IPS-18c (cell line): ENCODE measurements at regions not wholly inside any gene's neighbourhood (a gene's known extent, or its start where the extent isn't known, plus 50 kb on each side); places are given as distances from the start of the nearest gene placed in this dataset.

Source experiments
- H3K4me3 ChIP-seq: 2 replicates; pipeline ENCODE4 v1.7.0; 2013; ENCODE audit warnings: low read depth, mild to moderate bottlenecking, low read length, moderate library complexity; ENCODE audit not compliant: insufficient read depth
- H3K9me3 ChIP-seq: one replicate; pipeline ENCODE4 v1.6.1; 2013; ENCODE audit warnings: mild to moderate bottlenecking, low read length, moderate library complexity; ENCODE audit not compliant: control insufficient read depth, insufficient read depth

DNA sequence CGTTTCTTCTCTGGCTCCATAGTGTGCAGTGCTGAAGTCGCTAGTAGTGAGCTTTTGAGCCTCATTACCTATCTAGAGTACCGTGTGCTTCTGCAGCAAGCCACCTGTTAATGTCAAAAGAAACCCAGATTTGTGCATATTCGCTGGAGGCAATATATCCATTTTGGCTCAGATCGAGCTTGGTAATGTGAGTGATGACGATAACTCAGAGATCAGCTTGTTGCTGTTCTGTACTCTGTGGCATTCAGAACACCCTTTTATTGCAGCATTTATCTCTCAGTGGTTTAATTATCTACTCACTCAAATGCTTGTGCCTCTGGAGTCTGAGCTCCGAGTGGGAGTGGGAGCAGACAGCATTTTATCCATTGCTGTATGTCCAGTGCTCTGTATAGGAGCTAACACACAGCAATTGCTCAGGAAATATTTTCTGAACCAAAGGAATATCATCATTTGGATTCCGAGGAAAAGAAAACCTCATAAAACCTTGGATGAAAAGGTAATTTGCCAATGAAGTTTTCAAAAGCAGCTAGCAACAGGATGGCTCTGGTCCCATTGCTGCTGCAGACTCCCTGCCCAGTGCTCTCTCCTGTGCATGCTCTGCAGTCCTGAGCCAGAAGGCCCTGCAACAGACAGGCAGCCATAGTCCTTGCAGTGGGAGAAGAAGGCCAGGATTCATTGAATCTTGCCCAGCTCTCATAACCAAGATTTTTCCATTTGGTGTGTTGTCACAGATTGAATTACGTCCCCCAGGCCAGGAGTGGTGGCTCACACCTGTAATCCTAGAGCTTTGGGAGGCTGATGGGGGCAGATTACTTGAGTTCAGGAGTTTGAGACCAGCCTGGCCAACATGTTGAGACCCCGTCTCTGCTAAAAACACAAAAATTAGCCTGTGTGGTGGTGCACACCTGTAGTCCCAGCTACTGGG is 183.8 kb downstream of the MYCN start:
- Histone ChIP-seq H3K9me3 (peaks cover 2% of the 10 kb centered on the region), H3K4me3 (no peak overlapping the region)

DNA sequence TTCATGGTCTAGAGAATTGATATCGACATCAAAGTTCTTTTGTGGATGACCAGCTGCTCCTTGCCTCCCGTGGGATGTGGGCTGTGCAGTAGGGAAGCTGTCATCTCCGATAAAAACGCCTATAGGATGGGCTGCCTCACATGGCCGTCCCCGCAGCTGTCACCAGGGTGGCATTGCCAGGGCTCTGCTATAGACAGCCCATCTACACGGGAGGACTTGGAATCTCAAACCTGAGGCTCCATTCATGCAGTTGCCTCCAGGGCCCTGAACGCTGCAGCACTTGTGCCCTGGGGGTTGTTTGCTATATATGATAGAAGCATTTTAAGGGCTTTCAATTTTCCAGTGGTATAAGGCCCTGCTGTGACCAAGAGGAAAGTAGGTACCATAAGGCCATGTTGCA is 183.1 kb downstream of the MYCN start:
- H3K9me3 ChIP-seq = peaks cover 2% of the 10 kb centered on the region
- no peak overlapping the region for H3K4me3 ChIP-seq

DNA sequence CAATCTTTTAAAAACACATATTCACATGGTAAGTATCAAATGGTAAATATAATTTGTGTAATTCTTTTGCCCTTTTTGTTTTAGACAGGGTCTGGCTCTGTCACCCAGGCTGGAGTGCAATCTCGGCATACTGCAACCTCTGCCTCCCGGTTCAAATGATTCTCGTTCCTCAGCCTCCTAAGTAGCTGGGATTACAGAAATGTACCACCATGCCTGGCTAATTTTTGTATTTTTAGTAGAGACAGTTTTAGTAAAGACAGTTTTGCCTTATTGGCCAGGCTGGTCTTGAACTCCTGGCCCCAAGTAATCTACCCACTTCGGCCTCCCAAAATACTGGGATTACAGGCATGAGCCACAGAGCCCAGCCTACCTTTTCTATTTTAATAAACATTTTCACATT is 182.2 kb downstream of the MYCN start:
- peaks cover 2% of the 10 kb centered on the region for H3K9me3 ChIP-seq
- H3K4me3 ChIP-seq = no peak overlapping the region

DNA sequence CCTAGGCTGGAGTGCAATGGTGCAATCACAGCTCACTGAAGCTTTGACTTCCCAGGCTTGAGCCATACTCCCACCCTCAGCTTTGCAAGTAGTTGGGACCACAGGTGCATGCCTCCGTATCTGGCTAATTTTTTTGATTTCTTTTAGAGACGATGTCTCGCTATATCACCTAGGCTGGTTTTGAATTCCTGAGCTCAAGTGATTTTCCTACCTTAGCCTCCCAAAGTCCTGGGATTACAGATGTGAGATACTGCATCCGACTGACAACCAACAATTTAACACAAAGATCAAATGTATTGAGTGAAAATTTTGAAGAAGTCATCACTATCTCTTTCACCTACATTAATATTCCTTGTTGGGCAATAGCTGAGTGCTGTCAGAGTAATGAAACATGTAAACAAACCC is 181.6 kb downstream of the MYCN start:
- no peak overlapping the region for H3K4me3 ChIP-seq
- peaks cover 2% of the 10 kb centered on the region for H3K9me3 ChIP-seq

DNA sequence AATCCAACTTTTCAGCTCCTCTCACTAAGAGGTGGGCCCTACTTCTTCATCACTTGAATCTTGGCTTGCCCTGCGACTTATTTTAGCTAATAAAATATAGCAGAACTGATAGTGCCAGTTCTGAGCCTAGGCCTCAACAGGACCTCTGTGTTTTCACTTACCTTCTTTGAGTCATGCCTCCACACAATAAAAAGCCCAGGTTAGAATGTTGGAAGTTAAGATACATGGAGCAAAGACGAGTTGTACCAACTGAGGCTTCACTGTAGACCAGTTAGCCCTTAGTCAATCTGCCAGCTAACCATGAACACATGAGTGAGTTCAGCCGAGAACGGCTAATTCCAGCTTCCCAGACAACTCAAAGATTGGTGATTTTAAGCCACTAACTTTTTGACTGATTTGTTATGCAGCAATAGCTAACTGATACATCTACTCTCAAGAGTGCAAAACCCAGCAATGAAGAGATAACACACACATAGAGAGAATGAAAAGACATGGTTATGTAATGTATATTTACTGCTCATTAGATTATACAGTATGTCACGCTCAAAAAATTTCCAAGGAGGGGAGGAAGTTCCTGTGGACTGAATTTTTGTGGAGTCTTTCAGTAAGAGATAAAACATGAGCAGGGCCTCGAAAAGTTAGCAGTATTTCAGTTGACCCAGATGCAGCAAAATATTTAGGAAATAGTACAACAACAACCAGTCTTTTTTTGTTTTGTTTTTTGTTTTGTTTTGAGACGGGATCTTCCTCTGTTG is 181.1 kb downstream of the MYCN start:
- no peak overlapping the region for H3K4me3 ChIP-seq
- peaks cover 2% of the 10 kb centered on the region for H3K9me3 ChIP-seq

DNA sequence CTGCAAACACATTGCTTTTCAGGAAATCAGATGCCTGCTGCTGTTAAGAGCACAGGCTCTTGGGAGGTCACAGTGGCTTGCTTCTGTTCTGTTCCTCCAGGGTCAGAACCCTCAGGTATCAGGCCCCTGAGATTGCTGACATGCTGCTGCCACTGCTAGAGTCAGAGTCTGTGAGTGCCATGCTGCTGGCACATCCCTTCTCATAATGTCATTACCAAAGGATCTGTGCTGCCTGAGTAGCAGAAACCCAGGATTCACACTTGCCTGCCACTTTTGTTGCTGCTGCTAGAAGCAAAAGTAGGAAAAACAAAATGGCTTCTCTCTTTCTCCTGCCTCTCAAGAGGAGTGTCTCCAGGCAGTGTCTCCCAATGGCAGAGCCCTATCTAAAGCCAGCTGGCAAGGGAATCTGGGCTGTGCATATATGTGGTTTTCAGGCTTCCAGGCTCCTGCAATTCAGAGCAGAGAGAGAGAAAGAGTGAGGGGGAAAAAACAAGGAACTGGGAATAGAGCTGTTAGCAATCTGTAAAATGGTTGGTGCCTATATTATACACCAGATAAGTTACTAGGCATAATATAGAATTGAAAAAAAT is 180.3 kb downstream of the MYCN start:
- H3K9me3 ChIP-seq = peaks cover 2% of the 10 kb centered on the region
- H3K4me3 ChIP-seq = no peak overlapping the region

DNA sequence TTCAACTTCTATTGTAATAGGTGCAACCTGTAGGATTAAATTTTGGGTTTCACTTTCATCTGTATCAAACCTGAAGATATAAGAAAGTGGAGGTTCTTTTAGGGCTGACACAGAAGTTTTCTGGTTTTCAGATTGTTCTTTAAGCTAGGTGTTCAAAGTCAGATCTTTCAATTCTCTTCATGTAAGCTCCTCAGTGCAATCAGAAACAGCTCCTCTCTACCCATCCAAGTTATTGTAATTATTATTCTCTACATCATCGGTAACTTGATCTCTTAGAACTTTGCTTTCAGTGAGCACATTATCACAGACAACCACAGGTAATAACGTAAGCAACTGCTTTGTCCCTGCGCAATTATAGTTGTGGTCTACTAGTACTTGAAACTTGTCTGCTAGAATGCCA is 179.4 kb downstream of the MYCN start:
- Histone ChIP-seq H3K4me3 (no peak overlapping the region), H3K9me3 (peaks cover 2% of the 10 kb centered on the region)

DNA sequence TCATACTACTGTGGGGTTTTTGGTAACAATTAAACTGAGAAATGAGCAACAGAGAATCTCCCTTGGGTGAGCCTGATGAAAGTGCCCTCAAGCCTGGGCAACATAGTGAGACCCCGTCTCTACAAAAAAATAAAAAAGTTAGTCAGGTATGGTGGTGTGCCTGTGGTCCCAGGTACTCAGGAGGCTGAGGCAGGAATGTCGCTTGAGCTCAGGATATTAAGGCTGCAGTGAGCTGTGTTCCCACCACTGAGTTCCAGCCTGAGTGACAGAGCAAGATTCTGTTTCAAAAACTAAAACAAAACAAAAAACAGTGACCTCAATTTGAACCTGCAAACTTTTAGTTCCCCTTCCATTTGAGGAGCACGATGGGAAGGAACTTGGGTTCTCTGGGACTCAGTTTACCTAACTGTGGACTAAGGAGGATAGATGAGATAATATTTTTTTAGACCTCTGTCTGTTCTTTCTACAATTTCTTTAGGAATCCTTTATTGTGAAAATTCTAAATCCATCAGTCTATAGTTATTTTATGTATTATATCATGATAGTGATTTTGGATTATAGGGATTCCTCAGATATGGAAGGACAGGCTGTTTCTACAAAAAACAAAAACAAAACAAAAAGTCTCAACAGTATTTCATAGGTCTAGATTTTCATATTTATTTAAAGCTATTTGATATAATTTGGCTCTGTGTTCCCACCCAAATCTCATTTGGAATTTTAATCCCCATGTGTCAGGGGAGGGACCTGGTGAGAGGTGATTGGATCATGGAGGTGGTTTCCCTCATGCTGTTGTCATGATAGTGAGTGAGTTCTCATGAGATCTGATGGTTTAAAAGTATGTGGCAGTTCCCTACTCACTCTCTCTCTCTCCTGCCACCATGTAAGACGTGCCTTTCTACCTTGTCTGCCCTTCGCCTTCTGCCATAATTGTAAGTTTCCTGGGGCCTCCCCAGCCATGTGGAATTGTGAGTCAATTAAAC is 178.6 kb downstream of the MYCN start:
- H3K4me3 ChIP-seq = no peak overlapping the region
- H3K9me3 ChIP-seq = no peaks in the 10 kb centered on the region

DNA sequence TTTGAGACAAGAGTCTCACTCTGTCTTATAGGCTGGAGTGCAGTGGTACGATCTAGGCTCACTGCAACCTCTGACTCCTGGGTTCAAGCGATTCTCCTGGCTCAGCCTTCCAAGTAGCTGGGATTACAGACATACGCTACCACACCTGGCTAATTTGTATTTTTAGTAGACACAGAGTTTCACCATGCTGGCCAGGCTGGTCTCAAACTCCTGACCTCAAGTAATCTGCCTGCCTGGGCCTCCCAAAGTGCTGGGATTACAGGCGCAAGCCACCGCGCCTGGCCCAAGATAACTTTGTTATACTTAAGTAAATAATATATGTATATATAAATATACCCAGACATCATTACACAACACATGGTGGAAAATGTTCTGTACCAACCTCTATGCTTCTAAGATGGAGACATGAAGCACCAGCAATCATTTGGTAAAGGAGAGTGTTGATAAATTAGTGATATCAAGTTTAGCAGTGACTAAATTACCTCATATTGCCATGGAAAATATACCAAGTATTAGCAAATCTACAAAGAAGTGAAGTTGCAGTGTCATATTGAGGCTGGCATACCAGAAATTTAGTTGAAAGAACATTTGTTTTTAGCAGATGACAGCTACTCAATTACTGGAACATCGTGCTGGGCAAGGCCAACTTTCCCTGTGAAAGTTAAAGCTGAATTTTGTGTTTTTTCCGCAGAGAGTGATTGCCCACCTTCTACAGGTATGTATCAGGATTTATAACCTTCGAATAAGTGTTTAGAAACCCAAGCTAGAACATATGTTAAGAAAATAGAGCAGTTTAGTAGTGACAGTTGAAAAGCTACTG is 177.7 kb downstream of the MYCN start:
- no peak overlapping the region for H3K4me3 ChIP-seq
- no peaks in the 10 kb centered on the region for H3K9me3 ChIP-seq

DNA sequence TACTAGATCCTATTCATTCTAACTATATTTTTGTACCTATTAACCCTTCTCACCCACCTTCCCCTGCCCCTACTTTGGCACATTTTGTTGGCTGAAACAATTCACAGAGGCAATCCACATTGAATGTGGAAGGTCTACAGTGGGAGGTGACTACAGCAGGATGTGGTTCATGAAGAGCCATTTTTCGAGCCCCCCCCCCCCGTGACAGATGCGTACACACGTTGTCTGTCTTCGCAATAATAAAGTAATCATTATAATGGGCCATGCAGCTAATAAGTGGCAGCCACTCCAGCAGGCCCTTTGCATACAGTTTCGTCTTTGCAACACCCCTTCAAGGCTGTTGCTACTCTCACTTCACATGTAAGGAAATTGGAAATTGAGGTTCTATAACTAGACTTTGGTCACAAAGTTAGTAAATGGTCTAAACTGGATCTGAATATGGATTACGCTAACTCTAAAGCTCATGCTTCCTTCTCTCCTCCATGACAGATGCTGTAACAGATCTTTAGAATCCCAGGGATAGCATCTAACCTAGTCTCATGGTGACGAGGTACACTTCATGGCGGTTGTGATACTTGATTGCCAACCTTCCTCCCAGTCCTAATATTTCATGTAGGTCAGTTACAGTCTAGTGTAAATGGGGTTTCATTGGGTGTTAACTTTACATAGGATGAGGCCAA is 176.8 kb downstream of the MYCN start:
- H3K9me3 ChIP-seq = no peaks in the 10 kb centered on the region
- H3K4me3 ChIP-seq = no peak overlapping the region

DNA sequence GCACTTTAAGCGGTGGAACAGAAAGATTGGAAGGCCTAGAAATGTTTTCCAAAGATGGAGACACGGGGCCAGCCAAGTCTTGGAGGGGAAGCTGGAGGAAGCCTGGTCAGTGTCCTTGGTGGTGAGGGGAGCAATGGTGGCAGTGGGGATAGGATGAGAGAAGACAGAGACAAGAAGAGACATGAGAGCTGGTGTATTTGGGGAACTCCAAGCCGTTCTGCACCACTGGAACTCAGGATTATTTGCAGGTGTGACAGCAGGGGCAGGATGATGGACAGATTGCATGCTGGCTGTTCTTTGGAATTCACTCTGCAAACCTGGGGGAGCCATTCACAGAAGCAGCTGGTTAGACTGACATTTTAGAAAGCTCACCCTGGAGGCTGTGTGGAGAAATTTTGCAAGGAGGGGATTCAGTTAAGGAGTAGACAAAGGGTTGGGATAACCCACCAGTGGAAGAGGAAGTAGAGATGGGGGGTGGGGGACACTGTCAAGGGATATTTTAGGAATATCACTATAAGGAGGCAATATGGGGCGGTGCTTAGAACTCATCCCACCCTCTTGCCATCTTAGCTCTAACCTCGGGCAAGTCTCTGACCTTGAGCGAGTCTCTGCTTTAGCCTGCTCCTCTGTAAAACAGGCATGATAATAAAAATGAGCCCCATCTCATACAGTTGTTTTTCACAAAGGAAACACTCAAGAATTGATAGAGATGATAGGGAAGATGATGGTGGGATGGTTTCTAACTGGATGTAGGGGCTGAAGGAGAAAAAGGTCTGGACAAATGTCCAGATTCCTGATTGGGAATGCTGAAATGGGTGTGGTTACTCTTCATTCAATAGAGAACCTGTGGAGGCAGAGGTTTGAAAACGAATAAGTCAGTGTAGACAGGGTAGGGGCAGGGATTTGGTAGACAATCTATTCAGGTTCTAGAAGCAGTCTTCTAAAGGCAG is 175.8 kb downstream of the MYCN start:
- H3K9me3 ChIP-seq = no peaks in the 10 kb centered on the region
- no peak overlapping the region for H3K4me3 ChIP-seq

DNA sequence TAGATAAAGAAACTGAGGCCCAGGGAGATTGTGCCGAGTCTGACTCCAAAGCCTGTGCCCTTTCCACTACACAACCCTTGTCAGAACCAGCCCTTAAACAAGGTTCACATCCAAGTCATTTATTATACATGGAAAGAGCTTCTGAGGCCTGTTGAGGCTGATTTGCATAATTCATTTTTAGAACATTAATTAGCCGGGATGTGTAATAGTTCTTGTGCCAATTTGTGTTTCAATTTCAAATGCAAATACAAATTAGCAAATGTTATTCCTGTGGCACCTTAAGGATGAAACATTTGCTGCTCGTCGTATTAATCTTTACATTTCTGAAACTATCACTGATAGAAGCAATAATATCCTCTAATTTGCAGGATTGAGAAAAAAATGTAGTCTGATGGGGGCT is 174.9 kb downstream of the MYCN start:
- no peak overlapping the region for H3K4me3 ChIP-seq
- H3K9me3 ChIP-seq = no peaks in the 10 kb centered on the region

DNA sequence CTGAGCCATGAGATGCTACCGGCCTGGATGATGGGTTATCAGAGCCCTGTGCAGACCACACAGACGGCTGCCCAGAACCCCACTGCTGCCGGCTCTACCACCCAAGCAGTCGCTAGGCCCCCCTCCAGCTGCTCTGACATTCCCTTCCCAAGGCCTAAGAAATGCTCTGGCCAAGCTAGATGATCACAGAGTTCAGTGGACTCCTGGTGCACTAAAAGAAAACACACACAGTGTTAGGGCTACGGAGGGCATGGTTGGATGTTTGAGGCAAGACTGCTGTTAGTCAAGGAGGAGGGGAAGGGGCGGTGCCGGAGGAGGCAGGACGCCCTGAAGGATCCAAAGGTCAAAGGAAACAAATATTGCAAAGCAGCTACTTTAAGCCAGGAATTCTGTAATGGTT is 174.5 kb downstream of the MYCN start:
- H3K4me3 ChIP-seq = no peak overlapping the region
- no peaks in the 10 kb centered on the region for H3K9me3 ChIP-seq

DNA sequence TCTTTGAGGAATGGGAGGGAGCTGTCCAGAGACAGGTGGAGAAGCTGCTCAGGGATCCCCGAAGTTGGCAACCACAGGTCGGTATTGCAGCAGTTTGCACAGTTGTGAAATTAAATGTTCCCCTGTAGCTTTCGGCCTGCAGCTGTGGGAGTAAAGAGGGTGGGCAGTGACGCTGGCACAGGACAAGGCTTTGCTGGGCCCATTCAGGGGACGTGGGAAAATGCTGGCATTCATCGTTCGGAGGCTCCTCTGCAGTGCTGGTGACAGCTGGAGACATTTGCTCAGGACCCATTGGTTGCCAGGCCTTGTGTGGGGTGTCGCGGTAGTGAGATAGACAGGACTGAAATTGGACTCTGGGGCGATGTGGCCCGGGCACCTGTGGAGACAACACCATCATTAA is 173.7 kb downstream of the MYCN start:
- Histone ChIP-seq H3K4me3 (no peak overlapping the region), H3K9me3 (no peaks in the 10 kb centered on the region)

DNA sequence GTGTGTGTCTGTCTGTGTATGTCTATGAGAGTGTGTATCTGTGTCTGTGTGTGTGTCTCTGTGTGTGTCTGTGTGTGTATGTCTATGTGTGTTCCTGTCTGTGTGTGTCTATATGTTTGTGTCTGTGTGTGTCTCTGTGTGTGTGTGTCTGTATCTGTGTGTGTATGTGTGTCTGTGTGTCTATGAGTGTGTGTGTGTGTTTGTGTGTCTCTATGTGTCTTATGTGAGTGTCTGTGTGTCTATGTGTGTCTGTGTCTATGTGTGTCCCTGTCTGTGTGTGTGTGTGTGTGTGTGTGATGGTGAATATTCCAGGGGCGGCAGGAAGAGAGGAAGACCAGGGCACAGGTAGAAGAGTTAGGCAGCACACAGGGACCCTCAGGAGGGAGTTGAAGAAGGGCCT is 173.2 kb downstream of the MYCN start:
- Histone ChIP-seq H3K9me3 (no peaks in the 10 kb centered on the region), H3K4me3 (no peak overlapping the region)
